NCI-H345 treated with DMSO at 0.1 percent for 48 hours (cell line): ENCODE measurements at regions not wholly inside any gene's neighbourhood (a gene's known extent, or its start where the extent isn't known, plus 50 kb on each side); places are given as distances from the start of the nearest gene placed in this dataset.
"Not testable (repeated sequence)": the region's sequence is repeated elsewhere in the genome, so short reads cannot be mapped to it uniquely, and the experiment has no call there.

Experiments used
- DNase-seq: peaks from one replicate; lab custom pipeline; 2025; ENCODE audit not compliant: unreplicated experiment; lab: John Stamatoyannopoulos, UW

DNA sequence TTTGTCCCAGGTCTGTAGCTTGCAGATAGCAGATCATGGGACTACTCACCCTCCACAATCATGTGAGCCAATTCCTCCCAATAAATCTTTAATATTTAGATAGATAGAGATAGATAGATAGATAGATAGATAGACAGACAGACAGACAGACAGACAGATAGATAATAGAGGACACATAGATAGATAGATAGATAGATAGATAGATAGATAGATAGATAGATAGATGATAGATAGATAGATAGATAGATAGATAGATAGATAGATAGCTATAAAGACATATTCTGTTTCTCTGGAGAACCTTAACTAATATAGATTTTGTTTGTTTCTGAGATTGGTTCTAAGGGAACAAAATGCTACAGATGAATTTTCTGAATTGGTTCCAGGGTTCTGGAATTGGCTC, 82.3 kb upstream of the PRDX6 start:
- DNase-seq = not testable (repeated sequence)

DNA sequence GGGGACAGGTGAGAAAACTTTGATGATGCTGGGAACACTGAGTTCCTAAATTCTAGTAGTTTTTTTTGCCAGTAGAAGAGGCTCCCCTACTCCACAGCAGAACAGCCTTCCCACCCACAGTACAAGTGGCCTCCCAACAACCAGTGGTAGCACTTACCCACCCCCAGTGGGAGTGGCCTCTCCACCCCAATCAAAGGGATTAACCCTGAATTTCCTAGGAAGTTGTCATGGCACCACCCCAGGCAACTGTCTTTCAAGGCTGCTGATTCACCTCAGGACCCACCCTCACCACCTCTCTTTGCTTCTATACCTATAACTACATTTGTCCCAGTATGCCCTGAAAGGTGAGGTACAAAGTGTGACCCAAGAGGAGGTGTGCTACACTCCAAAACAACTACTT, 81.4 kb upstream of the PRDX6 start:
- no peak for DNase-seq

DNA sequence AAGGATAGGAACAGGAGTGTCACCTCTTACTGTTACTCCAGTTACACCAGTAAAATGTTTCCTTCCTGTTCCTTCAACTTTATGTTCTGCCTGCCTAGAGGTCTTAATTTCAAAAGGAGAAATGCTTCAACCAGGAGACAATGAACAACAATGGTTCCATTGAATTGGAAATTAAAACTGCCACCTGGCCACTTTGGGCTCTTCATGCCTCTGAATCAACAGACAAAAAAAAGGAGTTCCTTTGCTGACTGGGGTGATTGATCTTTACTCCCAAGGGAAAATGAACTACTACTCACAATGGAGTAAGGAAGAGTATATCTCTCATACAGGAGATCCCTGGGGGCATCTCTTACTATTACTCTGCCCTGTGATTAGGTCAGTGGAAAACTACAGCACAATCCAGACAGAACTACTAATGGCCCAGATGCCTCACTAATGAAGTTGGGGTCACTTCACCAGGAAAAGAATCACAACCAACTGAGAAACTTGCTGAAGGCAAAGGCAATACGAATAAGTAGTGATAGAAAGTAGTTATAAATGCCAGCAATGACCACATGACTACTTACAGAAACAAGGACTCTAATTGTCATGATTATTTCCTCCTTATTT, 76.6 kb upstream of the PRDX6 start:
- peak; percentile 1 for DNase-seq

DNA sequence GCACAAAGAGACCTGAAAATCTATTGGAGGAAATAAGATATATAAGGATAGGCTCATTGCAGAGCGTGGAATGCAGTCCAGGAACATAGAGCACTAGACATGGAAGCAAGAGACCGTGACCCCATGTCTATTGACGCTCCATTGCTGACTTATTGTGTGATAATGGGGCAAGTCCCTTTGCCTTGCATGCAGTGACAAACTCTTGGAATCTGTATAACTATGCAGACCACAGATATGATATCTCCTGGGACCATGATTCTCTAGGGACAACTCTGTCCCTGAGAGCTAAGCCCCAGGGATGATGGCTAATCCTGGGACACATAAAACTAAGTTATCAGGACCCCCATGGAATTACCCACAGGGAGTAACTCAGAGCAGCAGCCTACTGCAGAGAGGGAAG, 73.1 kb upstream of the PRDX6 start:
- no peak for DNase-seq

DNA sequence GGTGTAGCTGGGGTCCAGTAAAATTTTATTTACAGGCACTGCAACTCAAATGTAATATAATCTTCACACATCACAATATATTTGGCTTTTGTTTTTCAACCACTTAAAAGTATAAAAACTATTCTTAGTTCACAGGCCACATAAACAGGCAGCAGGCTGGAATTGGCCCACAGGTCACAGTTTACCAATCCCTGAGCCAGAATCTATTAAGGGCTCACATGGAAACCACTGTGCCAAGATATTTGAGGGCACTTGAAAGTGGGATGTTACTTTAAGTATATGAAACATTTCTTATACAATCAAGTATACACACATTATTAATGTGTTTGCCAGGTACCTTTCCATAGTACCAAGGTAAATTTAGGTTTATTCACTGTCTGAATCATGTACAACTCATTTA, 71.9 kb upstream of the PRDX6 start:
- DNase-seq = no peak

DNA sequence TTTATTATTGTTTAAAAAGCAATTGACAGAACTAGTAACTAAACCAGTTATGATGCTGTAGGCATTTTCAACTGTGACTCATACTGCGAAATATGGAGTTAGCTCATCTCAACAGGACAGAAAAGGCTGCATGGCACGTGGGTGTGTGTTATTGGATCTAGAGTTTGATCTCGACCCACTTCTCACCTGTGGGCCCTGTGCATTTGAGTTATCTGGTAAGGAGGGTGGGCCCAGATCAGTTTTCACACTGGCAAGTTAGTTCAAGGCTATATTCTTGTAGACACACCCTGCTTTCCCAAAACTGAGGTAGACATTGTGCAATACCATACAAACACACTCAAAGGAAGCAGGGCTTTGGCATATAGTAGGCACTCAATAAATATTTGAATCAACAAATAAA, 71.3 kb upstream of the PRDX6 start:
- no peak for DNase-seq

DNA sequence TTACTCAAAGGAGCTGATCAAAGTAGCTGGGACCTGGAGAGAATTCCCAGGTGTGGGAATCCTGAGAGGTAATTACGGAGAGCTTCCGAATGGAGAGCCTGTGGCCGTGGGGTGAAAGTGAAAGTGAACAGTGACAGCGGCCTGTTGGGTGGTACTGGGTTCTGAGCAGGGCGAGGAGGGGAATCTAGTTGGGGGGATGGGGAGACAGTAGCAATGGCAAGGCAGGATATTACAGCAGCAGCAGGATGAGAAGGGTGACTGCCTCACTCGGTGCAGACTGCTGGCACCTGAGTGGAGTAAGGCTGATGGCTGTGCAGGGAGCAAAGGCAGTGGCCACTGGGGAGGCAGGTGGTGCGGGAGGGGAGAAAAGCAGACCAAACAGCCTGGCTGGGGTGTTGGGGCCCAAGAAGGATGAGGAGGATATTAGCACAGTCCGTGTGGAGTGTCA, 70.3 kb upstream of the PRDX6 start:
- no peak for DNase-seq

DNA sequence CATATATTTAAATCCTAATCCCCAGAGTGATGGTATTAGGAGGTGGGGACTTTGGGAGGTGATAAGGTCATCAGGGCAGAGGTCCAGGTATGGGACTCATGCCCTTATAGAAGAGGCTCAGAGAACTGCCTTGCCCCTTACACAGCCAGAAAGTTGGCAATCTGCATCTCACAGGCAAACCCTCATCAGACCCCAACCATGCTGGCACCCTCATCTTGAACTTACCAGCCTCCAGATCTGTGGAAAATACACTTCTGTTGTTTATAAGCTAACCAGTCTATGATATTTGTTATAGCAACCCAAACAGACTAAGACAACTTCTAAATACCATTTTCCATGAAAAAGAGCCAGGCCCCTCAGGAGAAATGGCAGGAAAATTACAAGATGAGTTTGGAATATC, 69.3 kb upstream of the PRDX6 start:
- DNase-seq = no peak

DNA sequence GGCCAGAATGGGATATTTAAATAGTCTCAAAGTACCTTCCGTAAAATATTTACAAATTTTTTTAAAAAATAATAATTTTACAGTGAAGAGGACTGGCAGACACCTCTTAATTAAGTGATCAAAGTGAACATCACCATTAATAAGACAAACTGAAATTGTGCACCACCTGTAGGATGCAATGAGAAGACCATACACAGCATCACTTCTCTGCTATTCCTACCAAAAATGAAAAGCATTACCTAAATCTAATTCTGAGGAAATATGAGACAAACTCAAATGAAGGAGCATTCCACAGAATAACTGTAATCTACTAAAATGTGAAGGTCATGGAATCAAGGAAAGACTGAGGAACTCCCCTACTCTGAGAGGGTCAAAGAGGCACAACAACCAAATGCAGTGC, 68.2 kb upstream of the PRDX6 start:
- DNase-seq = no peak

DNA sequence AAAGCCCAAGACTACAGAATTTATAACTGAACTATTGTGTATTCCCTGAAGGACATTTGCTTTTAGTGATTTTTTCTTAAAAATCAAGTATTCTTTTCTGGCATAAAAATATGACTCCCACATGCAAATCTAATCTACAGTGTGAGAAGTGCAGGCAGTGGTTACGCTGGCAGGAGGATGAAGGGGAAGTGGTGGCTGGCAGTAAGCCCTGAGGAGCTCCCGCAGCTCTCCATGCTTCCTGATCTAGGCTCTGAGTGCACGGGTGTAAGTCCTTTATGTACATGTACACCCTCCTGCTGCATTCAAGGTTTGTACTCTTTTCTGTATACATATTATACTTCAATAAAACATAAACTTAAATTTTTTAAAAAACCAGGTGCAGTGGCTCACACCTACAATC, 67.5 kb upstream of the PRDX6 start:
- no peak for DNase-seq

DNA sequence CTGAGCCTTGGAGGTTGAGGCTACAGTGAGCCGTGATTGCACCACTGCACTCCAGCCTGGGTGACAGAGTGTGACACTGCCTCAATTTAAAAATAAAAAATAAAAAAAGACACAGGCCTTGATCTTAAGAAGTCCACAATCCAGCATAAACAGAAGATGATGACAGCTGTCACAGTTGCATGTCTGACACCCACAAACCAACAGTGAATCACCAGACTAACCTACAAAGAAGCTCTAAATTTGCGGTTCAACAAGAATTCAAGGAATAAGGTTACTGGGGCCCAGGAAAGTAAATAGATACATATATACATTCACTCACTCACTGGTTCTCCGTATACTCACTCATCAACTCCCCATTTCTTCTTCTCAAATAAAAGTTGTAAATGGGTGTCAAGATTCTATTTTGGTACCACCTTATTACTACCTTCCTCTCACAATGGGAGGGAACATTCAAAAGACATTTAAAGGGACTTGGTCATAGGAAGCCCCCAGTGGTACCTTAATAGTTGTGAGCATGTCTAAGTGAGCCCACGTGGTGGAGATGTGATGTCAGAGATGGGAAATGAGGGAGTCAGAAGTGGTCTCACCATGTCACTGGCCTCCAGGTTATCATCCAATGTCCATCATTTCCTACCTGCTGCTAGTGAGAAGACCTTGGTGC, 66.9 kb upstream of the PRDX6 start:
- DNase-seq = no peak

DNA sequence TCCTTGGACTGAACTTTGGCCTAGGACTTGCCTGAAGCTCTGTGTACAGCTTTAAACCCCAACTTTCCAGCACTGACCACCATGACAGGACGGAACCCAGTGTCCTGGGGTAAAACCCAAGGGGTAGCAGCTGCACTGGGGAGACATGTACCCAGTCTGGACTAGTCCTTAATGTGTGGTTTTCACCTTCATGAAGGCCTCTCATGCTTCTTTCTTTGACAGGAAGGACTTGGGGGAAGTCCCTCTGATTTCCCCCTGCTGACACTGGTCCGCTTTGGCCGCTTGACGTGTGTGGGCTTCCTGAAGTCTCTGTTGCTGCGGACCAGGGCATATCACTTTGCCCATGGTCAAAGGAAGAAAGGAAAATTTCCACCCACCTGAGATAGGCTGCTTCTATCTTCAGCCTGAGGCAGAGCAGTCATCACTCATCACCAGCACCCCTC, 66.3 kb upstream of the PRDX6 start:
- no peak for DNase-seq

DNA sequence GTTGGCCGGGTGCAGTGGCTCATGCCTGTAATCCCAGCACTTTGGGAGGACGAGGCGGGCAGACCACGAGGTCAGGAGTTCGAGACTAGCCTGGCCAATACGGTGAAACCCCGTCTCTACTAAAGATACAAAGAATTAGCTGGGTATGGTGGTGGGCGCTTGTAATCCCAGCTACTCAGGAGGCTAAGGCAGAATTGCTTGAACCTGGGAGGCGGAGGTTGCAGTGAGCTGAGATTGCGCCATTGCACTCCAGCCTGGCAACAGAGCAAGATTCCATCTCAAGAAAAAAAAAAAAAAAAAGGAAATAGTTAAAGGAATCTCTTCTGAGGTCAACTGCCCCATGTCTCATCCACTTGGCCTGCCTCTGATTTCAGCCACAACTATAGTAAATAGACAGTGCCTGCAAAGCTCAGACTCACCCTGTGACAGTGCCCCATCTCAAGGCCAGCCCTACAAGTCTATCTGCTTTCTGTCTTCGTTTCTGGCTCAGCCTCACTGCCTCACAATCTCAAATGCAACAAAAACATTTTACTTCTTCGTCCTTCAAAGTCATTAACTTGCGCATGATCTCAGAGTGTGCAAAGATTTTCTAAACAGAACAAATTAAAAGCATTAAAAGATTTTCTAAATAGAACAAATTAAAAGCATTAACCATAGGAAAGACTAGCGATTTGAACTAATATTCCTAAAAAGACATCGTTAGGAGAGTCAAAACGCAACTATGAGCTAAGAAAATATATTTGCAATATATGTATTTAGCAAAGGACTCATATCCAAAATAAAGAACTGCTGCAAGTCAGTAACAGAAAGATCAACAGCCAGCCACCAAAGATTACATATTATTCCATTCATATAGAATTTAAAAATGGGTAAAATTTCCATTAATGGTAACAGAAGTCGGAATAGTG, 65.0 kb upstream of the PRDX6 start:
- no peak for DNase-seq

DNA sequence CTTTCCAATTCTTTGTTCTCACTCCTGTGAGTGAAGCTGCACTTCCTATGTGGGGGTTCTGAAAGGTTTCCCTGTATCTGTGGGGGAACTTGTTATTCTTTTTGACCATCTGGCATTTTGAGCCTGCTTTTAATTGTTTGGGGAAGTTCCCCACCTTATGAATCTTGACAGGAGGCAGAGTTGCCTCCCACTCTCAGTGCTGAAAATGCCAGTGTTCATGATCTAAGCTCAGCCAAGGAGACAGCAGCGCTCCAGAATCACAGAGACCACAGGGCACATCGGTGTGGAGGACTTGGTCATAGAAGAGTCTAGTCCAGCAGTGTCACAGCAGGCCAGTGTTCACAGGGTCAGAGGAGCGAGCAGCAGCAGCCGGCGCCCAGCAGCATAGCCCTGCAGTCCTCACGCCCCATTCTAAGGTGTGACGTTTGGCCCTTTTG, 63.8 kb upstream of the PRDX6 start:
- DNase-seq = no peak

DNA sequence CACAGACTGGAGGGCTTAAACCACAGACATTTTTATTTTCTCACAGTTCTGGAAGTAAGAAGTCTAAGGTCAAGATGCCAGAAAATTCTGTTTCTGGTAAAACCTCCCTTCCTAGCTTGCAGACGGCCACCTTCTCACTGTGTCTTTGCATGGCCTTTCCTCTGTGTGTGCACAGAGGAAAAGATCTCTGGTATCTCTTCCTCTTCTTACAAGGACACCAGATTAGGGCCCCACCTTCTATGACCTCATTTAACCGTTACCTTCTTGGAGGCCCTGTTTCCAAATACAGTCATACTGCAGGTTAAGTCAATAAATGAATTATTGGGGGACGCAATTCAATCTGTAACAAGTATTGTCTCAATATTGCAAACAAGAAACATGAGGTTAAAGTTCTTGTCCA, 63.0 kb upstream of the PRDX6 start:
- no peak for DNase-seq

DNA sequence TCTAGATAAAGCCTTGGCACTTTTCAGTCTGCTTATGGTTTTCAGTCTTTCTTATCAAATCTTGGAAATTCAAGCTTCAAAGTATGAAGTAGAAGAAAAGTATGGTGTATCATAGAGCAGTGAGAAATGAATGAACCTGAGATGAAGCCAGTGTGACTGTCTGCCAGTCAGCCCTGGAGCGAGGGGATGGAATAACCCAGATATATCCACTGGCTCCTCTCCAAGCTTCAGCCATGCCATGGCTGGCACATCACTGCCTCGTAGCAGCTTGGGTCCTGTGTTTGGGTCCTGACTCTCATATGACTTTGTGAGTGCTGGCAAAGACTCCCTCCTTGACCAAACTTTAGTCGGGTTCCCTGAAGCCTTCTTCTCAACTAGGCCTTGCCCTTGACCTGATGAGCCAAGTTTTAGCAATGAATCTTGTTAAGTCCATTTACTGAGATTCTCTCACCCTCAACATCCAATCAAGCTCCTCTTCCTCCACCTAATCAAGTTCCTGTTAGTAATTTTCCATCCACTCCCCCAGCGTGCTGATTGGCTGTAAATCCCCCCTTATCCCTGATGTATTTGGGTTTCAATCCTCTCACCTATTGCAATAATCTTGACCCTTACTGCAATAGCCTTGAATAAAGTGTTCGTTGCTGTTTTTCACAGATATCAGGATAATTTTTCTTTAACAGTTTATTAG, 62.5 kb upstream of the PRDX6 start:
- no peak for DNase-seq

DNA sequence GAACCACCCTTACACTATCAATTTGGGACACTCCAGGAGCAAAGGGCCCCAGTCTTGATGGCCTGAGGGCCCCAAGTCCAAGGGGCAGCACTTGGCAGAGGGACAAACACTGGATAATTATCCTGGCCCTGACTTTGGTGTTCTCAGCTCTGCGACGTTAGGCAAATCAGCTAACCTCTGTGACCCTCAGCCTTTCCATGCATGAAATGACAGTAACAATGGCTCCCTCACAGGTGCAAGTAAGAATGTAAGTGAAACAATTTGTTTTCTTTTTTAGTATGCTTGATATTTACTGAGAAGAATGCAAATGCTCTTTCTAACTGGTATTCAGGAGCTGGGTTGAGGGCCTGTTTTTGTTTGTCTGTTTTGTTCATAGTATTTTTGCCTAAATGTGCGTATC, 61.6 kb upstream of the PRDX6 start:
- no peak for DNase-seq

DNA sequence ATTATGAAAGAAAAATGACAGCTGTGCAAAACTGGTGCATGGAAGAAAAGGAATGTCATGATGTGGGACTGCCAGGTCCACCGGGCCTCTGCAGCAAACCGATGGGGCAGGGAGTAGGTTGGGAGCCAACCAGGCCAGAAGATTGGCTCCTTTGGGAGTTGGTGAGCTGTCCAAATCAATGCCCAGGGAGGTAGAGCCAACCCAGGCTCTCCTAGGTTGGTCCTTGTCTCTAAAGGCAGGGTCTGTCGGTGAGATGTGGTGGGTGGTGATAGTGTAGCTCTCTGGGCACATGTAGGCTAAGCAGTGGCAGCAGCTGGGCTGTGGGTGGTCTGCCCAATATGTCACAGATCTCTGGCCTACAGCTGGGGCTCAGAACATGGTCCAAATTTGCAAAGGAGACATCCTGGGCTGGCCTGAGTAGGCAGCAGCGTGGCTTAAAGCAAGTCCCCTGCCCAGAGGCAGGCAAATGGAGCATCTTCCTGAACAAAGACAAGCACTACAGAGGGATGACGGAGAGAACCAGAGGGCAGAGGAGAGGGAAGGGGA, 61.2 kb upstream of the PRDX6 start:
- no peak for DNase-seq

DNA sequence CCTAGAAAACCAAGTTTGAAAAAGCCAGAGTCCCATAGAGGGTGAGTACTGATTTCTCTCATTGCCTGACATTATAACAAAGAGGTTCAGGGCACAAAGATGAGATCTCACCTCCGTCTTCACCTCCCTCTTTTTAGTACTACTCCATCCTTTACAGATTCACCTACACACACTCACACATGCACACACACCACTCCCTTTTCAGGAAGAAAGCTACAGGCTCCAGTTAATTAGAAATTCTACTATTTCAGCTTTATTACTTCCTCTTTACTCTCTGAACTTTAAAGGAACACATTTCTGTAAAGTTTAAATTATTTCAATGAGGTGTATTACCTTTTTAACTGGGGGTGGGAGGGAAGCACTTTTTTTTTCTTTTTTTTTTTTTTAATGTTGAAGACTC, 59.6 kb upstream of the PRDX6 start:
- DNase-seq = no peak

DNA sequence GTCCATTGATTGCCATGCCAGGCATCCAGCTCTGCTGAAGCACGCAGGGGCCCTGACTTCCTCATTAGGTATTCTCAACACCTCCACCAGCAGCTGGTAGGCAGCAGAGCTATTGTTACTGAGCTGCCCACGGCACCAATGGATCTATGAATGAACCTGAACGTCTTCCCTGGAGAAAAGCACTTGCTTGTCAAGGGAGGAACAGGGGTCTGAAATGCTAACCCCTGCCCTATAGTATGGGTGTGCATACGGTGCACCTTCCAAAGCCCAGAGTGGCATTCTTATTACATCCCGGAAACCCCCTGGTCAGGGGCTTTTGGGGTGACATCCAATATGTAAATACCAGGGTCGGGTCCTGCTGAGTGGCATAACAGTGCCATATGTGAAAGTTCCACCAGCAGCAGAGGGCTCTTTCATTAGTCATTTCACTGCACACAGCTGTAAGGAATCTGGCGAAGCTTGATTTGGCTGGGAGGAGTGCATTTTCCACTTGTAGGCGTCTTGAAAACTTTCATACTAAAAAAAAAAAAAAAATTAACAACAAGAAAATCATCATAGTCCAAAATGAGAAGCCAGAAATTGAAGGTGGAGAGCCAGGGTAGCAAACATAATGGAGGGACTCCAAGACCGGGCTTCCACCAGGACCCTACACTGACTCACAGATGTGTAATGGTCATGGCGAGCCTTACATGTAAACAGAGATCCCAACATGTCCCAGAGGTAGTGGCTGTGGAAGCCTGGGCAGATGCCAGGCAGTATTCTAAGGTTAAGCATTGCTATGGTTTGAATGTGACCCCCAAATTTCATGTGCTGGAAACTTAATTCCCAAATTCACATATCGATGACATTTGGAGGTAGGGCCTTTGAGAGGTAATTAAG, 58.8 kb upstream of the PRDX6 start:
- DNase-seq = no peak
